Stimulated activated CD8-positive, alpha-beta memory T cell treated with anti-CD3 and anti-CD28 coated beads, Interleukin-4, amount 100 ng/mL, for 4 hours (primary cell): ENCODE measurements at regions not wholly inside any gene's neighbourhood (a gene's known extent, or its start where the extent isn't known, plus 50 kb on each side); places are given as distances from the start of the nearest gene placed in this dataset.
"Not testable (repeated sequence)": the region's sequence is repeated elsewhere in the genome, so short reads cannot be mapped to it uniquely, and the experiment has no call there.

Experiments used
- DNase-seq, 2 donors: peaks; one replicate each; pipeline ENCODE4 v3.0.0-alpha.2; 2020; ENCODE audit warnings: low read depth in 2 of 2, low spot score in 1 of 2

DNA sequence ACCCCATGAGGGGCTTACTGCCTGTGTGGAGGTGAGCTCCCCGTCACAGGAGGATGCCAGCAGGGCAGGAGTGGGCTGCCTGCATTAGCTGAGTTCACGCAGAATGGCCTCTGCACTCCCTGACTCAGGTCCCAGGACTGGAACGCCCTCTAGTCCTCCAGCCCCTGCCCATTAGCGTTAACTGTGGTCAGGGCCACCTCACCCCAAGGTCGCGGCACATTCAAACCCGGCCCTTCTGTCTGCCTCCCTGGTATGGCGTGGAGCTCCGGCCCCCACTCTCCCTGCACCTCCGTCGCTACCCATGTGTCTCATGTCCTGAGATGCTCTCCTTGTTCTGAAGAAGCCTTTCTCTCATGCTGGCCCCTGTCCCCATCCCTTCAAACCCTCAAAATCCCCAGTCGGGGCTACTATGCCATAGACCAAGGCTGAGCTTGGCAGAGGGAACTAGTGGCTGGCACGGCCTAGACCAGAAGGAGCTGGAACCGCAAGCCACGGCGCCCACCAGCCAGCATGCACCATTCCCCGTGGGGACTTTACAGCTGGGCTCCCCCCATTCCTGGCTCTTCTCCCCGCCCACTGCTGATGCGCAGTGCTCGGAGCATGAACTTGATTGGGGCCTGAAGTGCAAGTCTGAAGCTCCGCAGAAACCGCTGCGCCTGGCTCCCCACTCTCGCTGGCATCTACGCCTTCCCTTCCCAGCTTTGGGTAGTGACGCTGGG is 79.5 kb upstream of the RTL6 start:
- no peak for DNase-seq

DNA sequence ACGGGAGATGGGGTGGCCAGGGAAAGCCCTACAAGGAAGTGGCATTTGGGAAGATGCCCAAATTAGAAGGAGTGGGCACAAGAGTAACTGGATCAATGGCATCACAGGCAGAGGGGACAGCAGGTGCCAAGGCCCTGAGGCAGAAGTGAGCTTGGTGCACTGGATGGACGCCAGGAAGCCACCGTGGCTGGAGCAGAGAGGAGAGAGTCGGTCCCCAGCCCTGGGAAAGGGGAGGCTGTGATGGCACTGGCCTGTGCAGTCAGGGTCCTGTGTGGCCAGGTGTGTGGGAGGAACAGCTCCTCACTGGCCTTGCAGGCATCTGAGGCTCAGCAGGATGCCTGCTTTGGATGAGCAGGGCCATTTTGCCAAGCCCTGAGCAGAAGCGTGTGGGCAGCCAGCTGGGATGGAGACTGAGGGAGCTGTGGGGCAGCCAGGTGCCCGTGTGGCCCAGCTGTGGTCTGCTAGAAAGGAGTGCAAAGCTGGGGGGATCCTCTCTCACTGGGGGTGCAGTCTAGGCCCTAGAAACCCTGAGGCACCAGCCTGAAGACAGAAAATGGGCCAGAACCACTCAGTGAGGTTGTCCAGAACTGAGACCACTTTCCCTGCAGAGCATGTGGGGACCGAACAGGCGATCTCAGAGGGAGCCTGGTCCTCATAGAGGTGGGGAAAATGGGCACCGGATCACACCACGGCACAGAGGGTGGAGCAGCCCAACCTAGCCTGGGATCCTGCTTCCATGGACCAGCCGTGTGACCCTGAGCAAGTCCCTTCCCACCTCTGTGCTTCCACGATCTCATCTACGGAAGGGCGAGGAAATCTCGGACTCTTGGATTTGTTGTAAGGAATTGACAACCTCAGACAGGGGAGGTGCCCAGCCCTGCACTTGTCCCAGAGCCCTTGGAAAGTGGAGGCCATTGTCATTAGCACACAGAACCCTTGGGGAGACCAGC is 78.6 kb upstream of the RTL6 start:
- no peak for DNase-seq

DNA sequence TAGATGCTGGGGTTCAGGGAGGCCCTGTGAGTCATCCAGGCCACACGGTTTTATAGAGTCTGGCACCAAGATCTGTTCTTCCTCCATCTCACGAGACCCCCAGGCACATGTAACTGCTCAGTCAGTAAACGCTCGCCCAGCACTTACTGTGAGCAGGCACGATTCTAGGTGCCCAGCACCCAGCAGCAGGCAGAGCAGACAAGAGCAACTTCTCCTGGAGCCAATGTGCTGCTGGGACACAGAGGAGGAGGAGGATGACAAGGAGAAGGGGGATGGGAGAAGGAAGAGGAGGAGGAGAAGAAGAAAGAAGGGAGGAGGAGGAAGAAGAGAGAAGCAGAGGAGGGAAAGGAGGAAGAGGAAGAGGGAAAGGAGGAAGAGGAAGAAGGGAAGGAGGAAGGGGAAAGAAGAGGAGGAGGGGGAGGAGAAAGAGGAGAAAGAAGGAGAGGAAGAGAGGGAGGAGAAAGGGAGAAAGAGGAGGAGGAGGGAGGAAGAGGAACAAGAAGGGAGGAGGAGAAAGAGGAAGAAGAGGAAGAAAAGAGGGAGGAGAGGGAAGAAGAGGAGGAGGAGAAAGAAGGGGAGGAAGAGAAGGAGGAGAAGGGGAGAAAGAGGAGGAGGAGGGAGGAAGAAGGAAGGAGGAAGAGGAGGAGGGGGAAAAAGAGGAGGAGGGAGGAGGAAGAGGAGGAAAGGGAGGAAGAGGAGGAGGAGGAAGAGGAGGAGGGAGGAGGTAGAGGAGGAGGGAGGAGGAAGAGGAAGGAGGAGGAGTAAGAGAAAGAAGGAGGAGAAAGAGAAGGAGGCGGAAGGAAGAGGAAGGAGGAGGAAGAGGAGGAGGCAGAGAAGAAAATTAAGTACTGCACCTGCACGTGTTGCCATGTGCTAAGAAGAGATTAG is 77.6 kb upstream of the RTL6 start:
- DNase-seq, result no peak

DNA sequence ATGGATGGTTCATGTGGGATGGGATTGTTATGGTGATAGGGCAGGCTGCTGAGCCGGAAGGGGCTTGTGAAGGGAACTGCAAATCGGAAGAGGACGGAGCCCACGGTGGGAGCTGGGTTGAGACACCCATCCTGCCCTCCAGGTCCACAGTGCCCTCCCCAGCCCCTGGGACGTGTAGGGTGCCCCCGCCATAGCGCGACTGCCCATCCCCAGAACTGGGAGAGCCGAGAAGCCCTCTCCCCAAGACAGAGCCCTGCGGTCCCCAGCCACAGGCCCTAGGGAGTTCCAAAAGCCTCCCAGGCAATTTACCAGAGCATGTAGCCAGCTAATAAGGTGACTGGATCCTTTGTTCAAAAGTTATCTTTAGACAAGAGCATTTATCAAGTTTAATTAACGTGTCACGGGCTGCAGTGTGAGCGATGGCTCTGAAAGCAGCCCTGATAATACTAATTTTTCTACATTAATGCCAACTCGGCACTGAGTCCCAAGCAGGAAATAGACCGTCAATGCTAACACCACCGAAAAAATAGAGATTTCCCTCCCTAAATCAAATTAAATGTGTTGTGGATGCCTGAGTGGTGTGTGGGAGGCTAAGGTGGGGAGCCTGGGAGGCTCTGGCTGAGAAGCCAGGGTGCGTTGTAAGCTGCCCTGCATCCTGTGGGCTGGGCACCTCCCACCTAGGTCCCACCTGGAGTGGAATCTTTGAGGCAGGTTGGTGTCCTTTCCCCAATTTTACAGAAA is 76.8 kb upstream of the RTL6 start:
- no peak for DNase-seq

DNA sequence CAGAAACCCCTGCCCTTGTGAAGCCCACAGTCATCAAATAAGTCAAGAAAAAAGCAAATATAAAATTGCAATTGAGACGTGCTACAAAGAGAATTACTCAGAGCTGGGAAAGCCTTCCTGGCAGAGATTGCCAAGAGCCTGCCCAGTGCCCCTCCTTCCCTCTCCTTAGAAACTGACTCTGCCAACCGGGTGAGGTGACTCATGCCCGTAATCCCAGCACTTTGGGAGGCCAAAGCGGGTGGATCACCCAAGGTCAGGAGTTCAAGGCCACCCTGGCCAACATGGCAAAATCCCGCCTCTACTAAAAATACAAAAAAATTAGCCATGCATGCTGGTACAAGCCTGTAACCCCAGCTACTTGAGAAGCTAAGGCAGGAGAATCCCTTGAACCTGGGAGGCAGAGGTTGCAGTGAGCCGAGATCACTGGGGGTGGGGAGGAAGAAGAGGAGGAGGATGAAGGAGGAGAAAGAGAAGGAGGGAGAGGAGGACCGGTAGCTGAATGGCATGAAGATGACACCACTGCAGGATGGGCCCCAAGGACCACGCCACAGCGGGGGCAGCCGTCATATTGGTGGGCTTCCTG is 76.1 kb upstream of the RTL6 start:
- no peak for DNase-seq

DNA sequence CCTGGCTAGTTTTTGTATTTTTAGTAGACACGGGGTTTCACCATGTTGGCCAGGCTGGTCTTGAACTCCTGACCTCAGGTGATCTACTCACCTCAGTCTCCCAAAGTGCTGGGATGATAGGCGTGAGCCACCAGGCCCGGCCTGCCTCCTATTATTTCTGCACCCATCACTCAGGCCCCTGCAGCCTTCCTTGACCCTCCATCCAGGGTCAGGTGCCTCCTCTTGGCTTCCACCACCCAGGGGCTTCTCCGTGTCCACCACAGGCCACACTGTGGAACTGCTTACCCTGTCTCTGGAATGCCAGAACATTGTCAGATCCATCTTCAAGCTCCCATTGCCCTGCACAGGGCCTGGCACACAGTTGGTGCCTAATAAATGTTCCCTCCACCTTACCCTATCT is 75.4 kb upstream of the RTL6 start:
- no peak for DNase-seq

DNA sequence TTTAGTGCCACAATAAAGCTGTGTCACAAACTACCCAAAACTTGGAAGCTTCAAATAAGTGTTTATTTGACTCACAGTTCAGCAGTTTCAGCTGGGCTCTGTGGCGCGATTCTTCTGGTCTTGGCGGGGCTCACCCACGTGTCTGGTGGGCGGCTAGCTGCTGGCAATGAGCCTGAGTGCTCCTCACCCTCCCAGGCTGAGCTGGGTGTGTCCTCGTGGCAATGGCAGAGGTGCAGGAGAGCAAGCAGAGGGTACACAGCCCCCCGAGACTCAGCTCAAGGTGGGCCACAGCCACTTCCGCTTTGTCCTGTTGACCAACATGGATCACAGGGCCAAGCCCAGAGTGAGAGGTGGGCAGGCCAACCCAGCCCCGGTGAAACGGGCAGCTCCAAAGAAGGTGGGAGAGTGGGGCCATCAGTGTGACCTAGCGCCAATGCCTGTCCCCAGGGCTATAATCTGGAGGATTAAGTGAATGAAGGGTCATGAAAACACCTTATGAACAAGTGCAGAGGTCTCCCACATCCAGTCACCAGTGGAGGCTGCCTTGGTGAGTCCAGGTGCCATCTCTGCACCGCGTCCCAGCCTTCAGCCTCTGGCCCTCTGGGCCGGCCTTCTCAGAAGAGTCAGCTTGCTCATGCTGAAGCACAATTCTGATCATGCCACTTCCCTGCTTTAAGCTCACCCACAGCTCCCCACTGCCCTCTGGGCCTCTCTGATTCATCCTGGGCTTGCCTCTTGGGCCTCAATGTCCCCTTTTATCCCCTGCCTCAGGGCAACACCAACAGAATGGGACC is 74.6 kb upstream of the RTL6 start:
- DNase-seq, result no peak

DNA sequence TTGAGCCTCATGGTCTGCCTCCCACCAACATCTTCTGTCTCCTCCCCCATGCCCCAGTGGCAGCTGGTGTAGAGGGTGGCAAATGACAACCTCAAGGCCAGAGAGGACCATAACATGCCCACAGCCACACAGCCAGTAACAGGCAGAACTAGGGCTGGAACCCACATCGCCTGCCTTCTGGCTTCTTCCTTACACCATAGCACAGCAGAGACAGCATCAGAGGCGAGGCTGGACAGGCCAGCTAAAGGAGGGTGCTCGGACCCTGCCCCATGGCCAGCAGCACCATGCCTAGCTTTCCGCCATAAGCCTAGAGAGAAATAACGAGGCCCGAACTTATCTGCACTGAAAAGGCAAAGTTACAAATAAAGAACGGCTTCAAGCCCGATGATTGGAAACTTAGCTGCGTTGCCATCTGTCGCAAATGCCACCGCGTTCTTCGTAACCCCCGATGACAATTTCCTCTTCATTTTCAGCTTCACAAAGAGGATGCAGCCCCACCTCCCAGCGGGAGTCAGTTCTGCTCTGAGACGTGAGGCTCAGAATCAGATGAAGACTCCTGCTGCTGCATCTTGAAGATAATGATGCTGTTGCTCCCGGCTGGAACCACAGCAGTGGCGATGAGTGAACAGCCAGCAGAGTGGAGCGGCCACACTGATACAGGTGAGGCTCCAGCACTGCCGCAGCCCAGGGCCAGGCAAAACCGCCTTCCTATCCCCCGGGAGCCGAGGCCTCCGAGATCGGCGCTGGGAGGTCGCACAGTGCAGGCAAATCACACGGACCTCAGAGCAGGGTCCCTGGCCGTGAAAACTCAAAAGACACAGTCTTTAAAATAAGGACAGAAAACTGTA is 73.8 kb upstream of the RTL6 start:
- DNase-seq, result no peak

DNA sequence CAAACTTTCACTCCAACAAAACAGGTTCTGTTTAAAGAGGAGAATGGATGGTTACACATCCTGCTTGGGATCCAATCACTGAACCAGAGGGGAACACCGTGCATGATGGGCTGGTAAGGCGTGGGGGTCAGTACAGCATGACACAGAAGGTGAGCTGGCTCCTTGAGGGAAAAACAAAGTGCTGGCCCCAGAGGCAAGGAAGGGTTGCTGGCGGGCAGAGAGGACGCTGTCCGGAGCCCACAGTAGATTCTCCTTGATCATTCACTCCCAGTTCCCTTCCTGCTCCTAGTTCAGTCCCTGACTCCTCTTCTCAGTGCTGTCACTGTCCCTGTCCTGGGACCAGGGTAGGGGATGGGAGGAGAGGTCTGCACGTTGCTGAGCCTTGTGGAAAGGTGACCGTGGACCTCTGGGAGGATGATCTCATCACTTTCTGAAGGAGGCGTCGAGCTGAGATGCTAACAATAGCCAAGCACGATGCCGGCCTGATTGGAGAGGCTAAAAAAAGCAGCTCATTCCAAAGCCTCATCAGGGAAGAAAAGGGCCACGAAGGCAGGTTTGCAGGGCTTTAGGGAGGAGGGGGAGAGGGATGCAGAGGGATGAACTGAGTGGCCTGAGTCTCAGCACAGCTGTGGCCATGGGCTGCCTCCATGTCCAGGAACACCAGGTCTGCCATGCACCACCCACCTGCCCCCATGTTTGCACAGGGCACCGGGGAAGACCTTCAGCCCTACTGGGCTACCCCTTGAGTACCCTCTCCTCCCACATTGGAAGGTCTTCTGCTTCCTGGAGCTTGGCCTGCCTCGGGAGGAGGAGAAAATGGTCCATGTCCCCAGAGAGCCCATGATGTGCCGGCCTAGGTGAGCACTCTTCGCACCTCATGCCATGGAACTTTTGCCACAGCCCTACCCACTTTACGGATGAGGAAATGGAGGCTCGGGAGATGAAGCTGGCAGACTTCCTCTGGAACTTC is 72.7 kb upstream of the RTL6 start:
- no peak for DNase-seq

DNA sequence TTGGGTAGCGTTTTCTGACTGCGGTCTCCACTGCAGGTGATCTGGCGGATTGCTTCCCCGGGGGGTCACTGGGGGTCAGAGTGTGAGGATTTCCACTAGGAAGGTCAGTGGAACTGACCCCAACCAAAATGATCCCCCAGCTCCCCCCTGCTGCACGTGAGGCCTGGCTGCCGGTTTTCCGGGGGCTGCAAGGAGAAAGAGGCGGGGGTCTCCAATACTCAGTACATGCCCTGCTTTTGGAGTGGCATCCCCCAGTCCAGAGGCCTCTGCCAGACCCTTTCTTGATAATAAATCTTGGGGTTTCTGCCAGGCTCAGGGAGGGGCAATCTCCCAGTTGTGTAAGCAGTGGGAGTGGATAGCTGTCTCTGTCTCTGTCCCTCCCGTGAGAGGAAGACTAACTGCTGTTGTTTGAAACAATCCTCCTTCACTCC is 71.5 kb upstream of the RTL6 start:
- DNase-seq, result no peak

DNA sequence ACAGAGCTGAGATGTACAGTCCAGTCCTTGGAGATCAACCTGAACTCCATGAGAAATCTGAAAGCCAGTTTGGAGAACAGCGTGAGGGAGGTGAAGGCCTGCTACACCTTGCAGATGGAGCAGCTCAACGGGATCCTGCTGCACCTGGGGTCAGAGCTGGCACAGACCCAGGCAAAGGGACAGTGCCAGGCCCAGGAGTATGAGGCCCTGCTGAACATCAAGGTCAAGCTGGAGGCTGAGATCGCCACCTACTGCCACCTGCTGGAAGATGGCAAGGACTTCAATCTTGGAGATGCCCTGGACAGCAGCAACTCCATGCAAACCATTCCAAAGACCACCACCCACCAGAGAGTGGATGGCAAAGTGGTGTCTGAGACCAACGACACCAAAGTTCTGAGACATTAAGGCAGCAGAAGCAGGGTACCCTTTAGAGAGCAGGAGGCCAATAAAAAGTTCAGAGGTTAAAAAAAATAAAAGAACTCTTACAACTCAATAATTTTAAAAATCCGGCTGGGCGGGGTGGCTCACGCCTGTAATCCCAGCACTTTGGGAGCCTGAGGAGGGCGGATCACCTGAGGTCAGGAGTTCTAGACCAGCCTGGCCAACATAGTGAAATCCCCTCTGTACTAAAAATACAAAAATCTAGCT is 69.9 kb upstream of the RTL6 start:
- peak in 1 of 2 donors; percentile 9 for DNase-seq

DNA sequence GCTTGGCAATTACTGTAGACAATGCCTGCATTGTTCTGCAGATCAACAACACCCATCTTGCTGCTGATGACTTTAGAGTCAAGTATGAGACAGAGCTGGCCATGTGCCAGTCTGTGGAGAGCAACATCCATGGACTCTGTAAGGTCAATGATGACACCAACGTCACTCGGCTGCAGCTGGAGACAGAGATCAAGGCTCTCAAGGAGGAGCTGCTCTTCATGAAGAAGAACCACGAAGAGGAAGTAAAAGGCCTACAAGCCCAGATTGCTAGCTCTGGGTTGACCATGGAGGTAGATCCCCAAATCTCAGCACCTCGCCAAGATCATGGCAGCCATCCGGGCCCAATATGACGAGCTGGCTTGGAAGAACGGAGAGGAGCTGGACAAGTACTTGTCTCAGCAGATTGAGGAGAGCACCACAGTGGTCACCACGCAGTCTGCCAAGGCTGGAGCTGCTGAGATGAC is 69.4 kb upstream of the RTL6 start:
- not testable (repeated sequence) for DNase-seq

DNA sequence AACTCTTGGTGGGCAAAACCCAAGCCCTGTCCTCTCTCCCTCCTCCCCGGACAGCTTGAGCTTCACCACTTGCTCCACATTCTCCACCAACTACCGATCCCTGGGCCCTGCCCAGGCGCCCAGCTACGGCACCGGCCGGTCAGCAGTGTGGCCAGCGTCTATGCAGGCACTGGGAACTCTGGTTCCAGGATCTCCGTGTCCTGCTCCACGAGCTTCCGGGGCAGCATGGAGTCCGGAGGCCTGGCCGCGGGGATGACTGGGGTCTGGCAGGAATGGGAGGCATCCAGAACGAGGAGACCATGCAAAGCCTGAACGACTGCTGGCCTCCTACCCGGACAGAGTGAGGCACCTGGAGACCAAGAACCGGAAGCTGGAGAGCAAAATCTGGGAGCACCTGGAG is 68.9 kb upstream of the RTL6 start:
- DNase-seq, result no peak

DNA sequence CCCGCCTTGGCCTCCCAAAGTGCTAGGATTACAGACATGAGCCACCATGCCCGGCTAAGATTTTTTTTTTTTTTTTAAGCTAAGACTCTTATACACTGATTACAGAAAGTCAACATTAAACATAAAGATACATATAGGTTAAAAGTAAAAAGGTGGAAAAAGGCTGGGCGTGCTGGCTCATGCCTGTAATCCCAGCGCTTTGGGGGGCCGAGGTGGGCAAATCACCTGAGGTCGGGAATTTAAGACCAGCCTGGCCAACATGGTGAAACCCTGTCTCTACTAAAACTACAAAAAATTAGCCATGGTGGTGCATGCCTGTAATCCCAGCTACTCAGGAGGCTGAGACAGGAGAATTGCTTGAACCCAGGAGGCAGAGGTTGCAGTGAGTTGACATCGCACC is 64.6 kb upstream of the RTL6 start:
- not testable (repeated sequence) for DNase-seq

DNA sequence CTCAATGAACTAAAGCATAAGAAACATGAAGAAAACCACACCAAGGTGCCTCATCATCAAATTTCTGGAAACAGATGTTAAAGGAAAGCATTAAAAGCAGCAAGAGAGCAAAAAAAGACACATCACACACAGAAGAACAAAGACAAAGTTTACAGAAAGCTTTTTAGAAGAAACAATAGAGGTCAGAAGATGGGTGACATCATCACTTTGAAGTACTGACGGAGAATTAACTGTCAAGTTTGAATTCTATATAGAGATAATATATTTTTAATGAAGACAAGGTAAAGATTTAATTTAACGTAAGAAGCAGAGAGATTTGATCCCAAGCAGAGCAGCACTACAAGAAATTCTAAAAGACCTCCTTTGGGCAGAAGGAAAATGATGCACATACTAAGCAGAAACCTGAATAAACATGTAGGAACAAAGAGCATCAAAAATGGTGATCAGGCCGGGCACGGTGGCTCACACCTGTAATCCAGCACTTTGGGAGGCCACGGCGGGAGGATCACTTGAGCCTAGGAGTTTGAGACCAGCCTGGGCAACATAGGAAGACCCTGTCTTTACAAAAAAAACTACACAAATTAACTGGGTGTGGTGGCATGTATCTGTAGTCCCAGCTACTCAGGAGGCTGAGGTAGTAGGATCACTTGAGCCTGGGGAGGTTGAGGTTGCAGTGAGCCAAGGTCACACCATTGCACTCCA is 63.3 kb upstream of the RTL6 start:
- no peak for DNase-seq

DNA sequence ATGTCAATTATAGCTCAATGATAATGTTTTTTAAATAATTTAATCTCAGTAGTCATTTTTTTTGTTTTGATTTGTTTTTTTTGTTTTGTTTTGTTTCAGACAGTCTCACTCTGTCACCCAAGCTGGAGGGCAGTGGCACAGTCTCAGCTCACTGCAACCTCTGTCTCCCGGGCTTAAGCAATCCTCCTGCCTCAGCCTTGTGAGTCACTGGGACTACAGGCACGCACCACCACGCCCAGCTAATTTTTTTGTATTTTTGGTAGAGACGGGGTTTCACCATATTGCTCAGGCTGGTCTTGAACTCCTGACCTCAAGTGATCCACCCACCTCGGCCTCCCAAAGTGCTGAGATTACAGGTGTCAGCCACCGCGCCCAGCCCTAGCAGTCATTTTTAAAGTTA is 60.6 kb upstream of the RTL6 start:
- DNase-seq, result not testable (repeated sequence)
